HCT116 (cell line): ENCODE measurements at regions not wholly inside any gene's neighbourhood (a gene's known extent, or its start where the extent isn't known, plus 50 kb on each side); places are given as distances from the start of the nearest gene placed in this dataset.

Experiments used
- ATAC-seq: fragments of 200-7000 bp; cut with Tn5 transposase; 2 replicates; pipeline ENCODE4 v1.9.1; 2020; ENCODE audit warnings: mild to moderate bottlenecking, moderate library complexity
- BruUV-seq: library from RNA; stranded (reverse); fragments of 400-500 nt; replicated peaks from 2 replicates; lab custom pipeline; 2021; lab: Mats Ljungman, UMichigan
- CTCF ChIA-PET: fragments of 300-600 bp; sonication (Branson Sonifier 250); formaldehyde crosslinking; loops from one replicate; lab custom pipeline; 2021; ENCODE audit warnings: antibody characterized with exemption; lab: Charles Lee
- POLR2A ChIA-PET: fragments of 300-600, 350-600 bp; sonication (Branson Sonifier 250); formaldehyde crosslinking; loops from one replicate; lab custom pipeline; 2021; ENCODE audit warnings: antibody characterized with exemption; lab: Charles Lee
- RAD21 ChIA-PET, 2 experiments: fragments of 300-600 bp; sonication (Branson Sonifier 250); formaldehyde crosslinking; loops; one replicate each; lab custom pipeline; 2023; ENCODE audit warnings: low total read pairs in 2 of 2; ENCODE audit not compliant: uncharacterized antibody in 2 of 2, unreplicated experiment in 2 of 2, low non-redundant PET in 1 of 2; lab: Charles Lee
- DNase-seq: peaks from one replicate; pipeline ENCODE4 v3.0.0-alpha.2; 2010; ENCODE audit warnings: low read depth, low spot score
- H2AFZ ChIP-seq: fragments of 200-600 bp; shearing (Covaris generic), sonication (generic); 2 replicates; pipeline ENCODE4 v1.6.1; 2017; ENCODE audit warnings: low read depth, mixed run types, mixed read lengths, antibody characterized with exemption, low read length; ENCODE audit not compliant: poor library complexity, severe bottlenecking
- H3K27ac ChIP-seq: 2 replicates; pipeline ENCODE4 v1.5.1; 2012; ENCODE audit warnings: low read depth, low read length
- H3K27me3 ChIP-seq: fragments of 200-600 bp; sonication (generic); 2 replicates; pipeline ENCODE4 v1.6.1; 2016; ENCODE audit warnings: mixed run types, low read length, mixed read lengths; ENCODE audit not compliant: insufficient read depth
- H3K36me3 ChIP-seq, 2 experiments: fragments of 200-500 bp in 1 of 2; fragments of 200-600 bp in 1 of 2; sonication (Bioruptor generic) in 1 of 2; sonication (generic) in 1 of 2; 2 replicates each; pipeline versions ENCODE4 v1.5.1 to v1.6.1; 2014 to 2016; ENCODE audit warnings: low read length in 2 of 2, inconsistent platforms in 1 of 2, mixed read lengths in 1 of 2, mixed run types in 1 of 2; ENCODE audit not compliant: insufficient read depth in 2 of 2, control insufficient read depth in 1 of 2
- H3K4me1 ChIP-seq, 2 experiments: fragments of 200-600 bp in 1 of 2; sonication (generic) in 1 of 2; 2 replicates each; pipeline versions ENCODE4 v1.5.1 to v1.6.1; 2012 to 2017; ENCODE audit warnings: low read length in 2 of 2, inconsistent platforms in 1 of 2, mild to moderate bottlenecking in 1 of 2, mixed read lengths in 1 of 2, mixed run types in 1 of 2, moderate library complexity in 1 of 2; ENCODE audit not compliant: insufficient read depth in 2 of 2, control insufficient read depth in 1 of 2
- H3K4me2 ChIP-seq: fragments of 200-600 bp; sonication (generic); 2 replicates; pipeline ENCODE4 v1.6.1; 2017; ENCODE audit warnings: mixed run types, low read length, mixed read lengths
- H3K4me3 ChIP-seq, 2 experiments: fragments of 200-600 bp in 1 of 2; sonication (generic) in 1 of 2; replicated peaks in 1 of 2; 2 replicates each; pipeline ENCODE4 v1.5.1; 2011 to 2016; ENCODE audit warnings: low read length in 2 of 2, control low read depth in 1 of 2, low read depth in 1 of 2, mild to moderate bottlenecking in 1 of 2, mixed read lengths in 1 of 2, mixed run types in 1 of 2
- H3K79me2 ChIP-seq: fragments of 200-600 bp; sonication (generic); 2 replicates; pipeline ENCODE4 v1.6.1; 2017; ENCODE audit warnings: mild to moderate bottlenecking, mixed run types, low read length, moderate library complexity, mixed read lengths; ENCODE audit not compliant: insufficient read depth
- H3K9ac ChIP-seq: fragments of 200-600 bp; sonication (generic); 2 replicates; pipeline ENCODE4 v1.6.1; 2016; ENCODE audit warnings: low read length, mixed read lengths
- H3K9me2 ChIP-seq: fragments of 200-600 bp; sonication (generic), shearing (Covaris generic); 2 replicates; pipeline ENCODE4 v1.6.1; 2017; ENCODE audit warnings: mixed run types, mild to moderate bottlenecking, moderate library complexity; ENCODE audit not compliant: insufficient read depth
- H3K9me3 ChIP-seq, 2 experiments: fragments of 200-500 bp in 1 of 2; fragments of 200-600 bp in 1 of 2; sonication (Bioruptor generic) in 1 of 2; sonication (generic) in 1 of 2; 2 replicates each; pipeline ENCODE4 v1.6.1; 2014 to 2017; ENCODE audit warnings: low read length in 2 of 2, mixed read lengths in 2 of 2, inconsistent platforms in 1 of 2, low read depth in 1 of 2, mild to moderate bottlenecking in 1 of 2, mixed run types in 1 of 2, moderate library complexity in 1 of 2; ENCODE audit not compliant: control insufficient read depth in 1 of 2, insufficient read depth in 1 of 2
- H4K20me1 ChIP-seq: fragments of 200-600 bp; sonication (generic), shearing (Covaris generic); 2 replicates; pipeline ENCODE4 v1.6.1; 2017; ENCODE audit warnings: mixed run types, mild to moderate bottlenecking, moderate library complexity; ENCODE audit not compliant: insufficient read depth
- EGR1 ChIP-seq: IDR thresholded peaks from 2 replicates; pipeline ENCODE4 v1.6.1; 2012; ENCODE audit warnings: low read depth
- JUND ChIP-seq: IDR thresholded peaks from 2 replicates; pipeline ENCODE4 v1.6.1; 2012
- POLR2AphosphoS5 ChIP-seq: IDR thresholded peaks from 2 replicates; pipeline ENCODE4 v1.6.1; 2011; ENCODE audit warnings: mild to moderate bottlenecking, low read depth, low read length, moderate library complexity
- REST ChIP-seq: IDR thresholded peaks from 2 replicates; pipeline ENCODE4 v1.6.1; 2012; ENCODE audit warnings: low read depth
- ZFX ChIP-seq: fragments of 450-650 bp; IDR thresholded peaks from 2 replicates; pipeline ENCODE4 v1.6.1; 2017
- intact Hi-C: fragments of 100-400 bp; cut with micrococcal nuclease; formaldehyde crosslinking; loops from 2 replicates; pipeline ENCODE4 v1.10.0; 2022
- TF ChIP-seq, protein P1 (sequence below): IDR thresholded peaks from 2 replicates; pipeline ENCODE4 v1.6.1; 2011; ENCODE audit warnings: mild to moderate bottlenecking, low read length, moderate library complexity; ENCODE audit not compliant: insufficient replicate concordance; ENCODE audit errors: extremely low read depth
- TF ChIP-seq, protein P2 (sequence below): IDR thresholded peaks from 2 replicates; pipeline ENCODE4 v1.6.1; 2012

DNA sequence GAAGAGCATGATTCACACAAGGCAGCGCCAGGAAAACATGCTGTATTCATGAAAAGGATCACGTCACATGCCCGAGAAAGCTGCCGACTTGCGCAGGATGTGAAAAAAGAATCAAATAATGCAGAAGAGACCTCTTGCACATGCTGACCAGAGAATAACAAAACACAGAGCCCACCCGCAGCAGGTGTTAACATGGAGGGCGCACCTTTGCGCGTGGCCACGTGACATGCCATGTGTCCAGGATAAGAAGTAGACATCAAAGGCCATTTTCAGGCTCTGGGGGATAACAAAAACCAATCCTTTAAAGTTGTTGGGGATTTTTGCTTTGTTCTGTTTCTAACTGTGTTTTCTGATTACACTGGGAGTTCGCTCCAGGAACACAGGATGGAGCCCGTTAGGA is 1332.8 kb downstream of the ZPLD1 start (continued):
- TF ChIP-seq REST = no peak

- TF ChIP-seq EGR1 (no peak), POLR2AphosphoS5 (no peak), JUND (no peak), REST (no peak), ZFX (no peak)
- TF ChIP-seq, protein P1, sequence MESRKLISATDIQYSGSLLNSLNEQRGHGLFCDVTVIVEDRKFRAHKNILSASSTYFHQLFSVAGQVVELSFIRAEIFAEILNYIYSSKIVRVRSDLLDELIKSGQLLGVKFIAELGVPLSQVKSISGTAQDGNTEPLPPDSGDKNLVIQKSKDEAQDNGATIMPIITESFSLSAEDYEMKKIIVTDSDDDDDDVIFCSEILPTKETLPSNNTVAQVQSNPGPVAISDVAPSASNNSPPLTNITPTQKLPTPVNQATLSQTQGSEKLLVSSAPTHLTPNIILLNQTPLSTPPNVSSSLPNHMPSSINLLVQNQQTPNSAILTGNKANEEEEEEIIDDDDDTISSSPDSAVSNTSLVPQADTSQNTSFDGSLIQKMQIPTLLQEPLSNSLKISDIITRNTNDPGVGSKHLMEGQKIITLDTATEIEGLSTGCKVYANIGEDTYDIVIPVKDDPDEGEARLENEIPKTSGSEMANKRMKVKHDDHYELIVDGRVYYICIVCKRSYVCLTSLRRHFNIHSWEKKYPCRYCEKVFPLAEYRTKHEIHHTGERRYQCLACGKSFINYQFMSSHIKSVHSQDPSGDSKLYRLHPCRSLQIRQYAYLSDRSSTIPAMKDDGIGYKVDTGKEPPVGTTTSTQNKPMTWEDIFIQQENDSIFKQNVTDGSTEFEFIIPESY = no peak
- TF ChIP-seq, protein P2, sequence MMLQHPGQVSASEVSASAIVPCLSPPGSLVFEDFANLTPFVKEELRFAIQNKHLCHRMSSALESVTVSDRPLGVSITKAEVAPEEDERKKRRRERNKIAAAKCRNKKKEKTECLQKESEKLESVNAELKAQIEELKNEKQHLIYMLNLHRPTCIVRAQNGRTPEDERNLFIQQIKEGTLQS = no peak
- ATAC-seq (no peak), DNase-seq (no peak)
- ChIA-PET CTCF (no interaction called here), POLR2A (no interaction called here), RAD21 (no interaction called here)
- intact Hi-C loops = no loop called here
- Histone ChIP-seq H2AFZ (no peak overlapping the region), H3K79me2 (no peaks in the 10 kb centered on the region), H3K9ac (no peak overlapping the region), H3K9me2 (no peaks in the 10 kb centered on the region), H3K4me3 (no peak overlapping the region), H3K4me2 (no peak overlapping the region), H3K27me3 (no peaks in the 10 kb centered on the region), H3K4me1 (no peaks in the 10 kb centered on the region), H3K27ac (no peak overlapping the region), H4K20me1 (no peaks in the 10 kb centered on the region), H3K9me3 (no peaks in the 10 kb centered on the region), H3K36me3 (no peaks in the 10 kb centered on the region)
- no TSS peak for BruUV-seq
Measured at GRCh38 chr3:103785017-103785416, 1350.2 kb downstream of the ZPLD1 start.
